HFFc6 (cell line): ENCODE measurements at regions not wholly inside any gene's neighbourhood (a gene's known extent, or its start where the extent isn't known, plus 50 kb on each side); places are given as distances from the start of the nearest gene placed in this dataset.

Source experiments
- DNase-seq: peaks from one replicate; pipeline ENCODE4 v3.0.0-alpha.2; 2018
- H3K27ac Mint-ChIP-seq: 2 replicates; pipeline ENCODE4 v1.8.0; 2020; ENCODE audit warnings: mild to moderate bottlenecking, mixed read lengths
- H3K27me3 Mint-ChIP-seq: 2 replicates; pipeline ENCODE4 v1.8.0; 2021; ENCODE audit warnings: mild to moderate bottlenecking, moderate library complexity, mixed read lengths; ENCODE audit not compliant: insufficient read depth
- H3K36me3 Mint-ChIP-seq: 2 replicates; pipeline ENCODE4 v1.8.0; 2021; ENCODE audit warnings: low read depth, mixed read lengths
- H3K4me1 Mint-ChIP-seq: 2 replicates; pipeline ENCODE4 v1.8.0; 2020; ENCODE audit warnings: low read depth, mixed read lengths
- H3K4me3 Mint-ChIP-seq: 2 replicates; pipeline ENCODE4 v1.8.0; 2020; ENCODE audit warnings: mild to moderate bottlenecking, moderate library complexity, mixed read lengths
- H3K9me3 Mint-ChIP-seq: 2 replicates; pipeline ENCODE4 v1.8.0; 2020; ENCODE audit warnings: mild to moderate bottlenecking, mixed read lengths
- TF ChIP-seq, protein P1 (sequence below): fragments of 200-600 bp; sonication (generic); IDR thresholded peaks from 2 replicates; pipeline ENCODE4 v1.5.0; 2021; ENCODE audit warnings: antibody characterized with exemption, mild to moderate bottlenecking

DNA sequence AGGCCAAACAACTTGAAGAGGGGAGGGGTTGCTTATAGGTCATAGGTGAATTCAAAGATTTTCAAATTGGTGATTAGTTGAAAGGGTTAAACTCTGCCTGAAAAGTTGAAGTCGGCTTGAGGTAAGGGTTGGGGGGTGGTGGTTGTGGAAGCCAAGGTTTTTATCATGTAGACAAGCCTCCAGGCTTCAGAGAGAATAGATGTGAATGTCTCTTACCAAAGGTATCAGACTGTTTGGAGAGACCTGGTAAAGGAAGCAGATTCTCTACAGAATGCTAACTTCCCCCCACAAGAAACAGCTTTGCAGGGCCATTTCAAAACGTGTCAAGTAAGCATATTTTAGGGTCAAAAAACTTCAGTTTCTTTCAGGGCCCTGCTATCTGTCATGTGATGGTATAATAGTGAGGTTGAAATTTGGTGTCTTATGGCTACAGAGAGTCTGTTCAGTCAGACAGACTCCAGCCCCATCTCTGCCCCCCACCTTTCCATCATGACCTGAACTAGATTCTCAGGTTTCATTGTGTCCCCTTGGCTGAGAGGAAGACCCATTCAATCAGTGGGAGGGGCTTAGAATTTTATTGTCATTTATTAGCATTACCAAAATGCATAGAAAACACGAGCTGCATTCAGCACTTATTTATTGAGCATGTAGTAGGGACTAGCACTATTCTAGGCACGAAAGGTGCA lies 136.5 kb downstream of the MAP3K7 start:
- Mint-ChIP-seq H3K9me3 (no peaks in the 10 kb centered on the region), H3K27me3 (no peaks in the 10 kb centered on the region), H3K27ac (no peak overlapping the region), H3K4me1 (no peaks in the 10 kb centered on the region; the same call in 1 of the 2 replicates), H3K4me3 (no peak overlapping the region), H3K36me3 (no peaks in the 10 kb centered on the region)
- TF ChIP-seq, protein P1, sequence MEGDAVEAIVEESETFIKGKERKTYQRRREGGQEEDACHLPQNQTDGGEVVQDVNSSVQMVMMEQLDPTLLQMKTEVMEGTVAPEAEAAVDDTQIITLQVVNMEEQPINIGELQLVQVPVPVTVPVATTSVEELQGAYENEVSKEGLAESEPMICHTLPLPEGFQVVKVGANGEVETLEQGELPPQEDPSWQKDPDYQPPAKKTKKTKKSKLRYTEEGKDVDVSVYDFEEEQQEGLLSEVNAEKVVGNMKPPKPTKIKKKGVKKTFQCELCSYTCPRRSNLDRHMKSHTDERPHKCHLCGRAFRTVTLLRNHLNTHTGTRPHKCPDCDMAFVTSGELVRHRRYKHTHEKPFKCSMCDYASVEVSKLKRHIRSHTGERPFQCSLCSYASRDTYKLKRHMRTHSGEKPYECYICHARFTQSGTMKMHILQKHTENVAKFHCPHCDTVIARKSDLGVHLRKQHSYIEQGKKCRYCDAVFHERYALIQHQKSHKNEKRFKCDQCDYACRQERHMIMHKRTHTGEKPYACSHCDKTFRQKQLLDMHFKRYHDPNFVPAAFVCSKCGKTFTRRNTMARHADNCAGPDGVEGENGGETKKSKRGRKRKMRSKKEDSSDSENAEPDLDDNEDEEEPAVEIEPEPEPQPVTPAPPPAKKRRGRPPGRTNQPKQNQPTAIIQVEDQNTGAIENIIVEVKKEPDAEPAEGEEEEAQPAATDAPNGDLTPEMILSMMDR = no peak
- no peak for DNase-seq

DNA sequence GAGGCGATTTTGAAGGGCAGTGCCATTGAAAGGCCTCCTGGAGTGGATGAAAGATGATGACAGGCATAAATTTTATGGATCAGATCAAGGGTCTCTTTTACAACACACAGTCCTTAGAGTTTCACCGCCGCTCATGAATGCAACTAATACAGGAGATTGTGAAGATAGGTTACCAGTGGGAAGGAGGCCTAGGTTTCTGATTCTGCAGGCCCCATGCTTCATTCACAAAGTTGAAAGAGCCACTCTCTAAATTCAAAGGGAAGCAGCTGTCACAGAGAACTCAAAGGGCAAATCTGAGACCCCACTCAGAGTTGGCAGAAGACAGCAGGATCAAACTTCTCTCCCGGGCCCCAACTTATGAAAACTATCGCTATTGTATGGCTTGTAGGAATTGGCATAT lies 137.6 kb downstream of the MAP3K7 start:
- TF ChIP-seq, protein P1 = no peak
- Mint-ChIP-seq H3K36me3 (no peaks in the 10 kb centered on the region), H3K27ac (no peak overlapping the region), H3K9me3 (no peaks in the 10 kb centered on the region), H3K4me1 (no peaks in the 10 kb centered on the region), H3K4me3 (no peak overlapping the region), H3K27me3 (peaks cover 4% of the 10 kb centered on the region)
- DNase-seq = no peak

- no peak overlapping the region for H3K27ac Mint-ChIP-seq
- no peak overlapping the region for H3K4me3 Mint-ChIP-seq
- no peaks in the 10 kb centered on the region for H3K4me1 Mint-ChIP-seq
- DNase-seq = no peak
- TF ChIP-seq, protein P1 = no peak
- H3K27me3 Mint-ChIP-seq = peaks cover 4% of the 10 kb centered on the region
- no peaks in the 10 kb centered on the region for H3K9me3 Mint-ChIP-seq
- no peaks in the 10 kb centered on the region for H3K36me3 Mint-ChIP-seq
Measured at GRCh38 chr6:90448836-90449235, 138.0 kb downstream of the MAP3K7 start.

DNA sequence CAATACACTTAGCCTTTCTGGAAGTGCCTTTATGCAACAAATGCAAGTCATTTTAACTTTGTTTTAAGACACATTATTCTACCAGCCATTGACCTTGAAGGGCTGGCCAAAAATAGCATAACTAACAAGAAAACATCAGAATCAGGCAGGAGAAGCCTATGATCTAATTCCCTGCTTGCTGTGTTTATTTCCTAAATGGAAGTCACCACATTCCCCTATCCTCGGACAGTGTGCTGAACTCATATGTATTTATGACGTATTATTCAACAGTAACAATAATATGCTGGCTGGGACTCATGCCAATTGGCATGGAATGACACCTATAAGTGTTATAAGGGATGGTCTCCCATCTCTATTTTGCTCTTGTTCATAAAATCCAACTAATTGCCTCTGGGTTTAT lies 140.7 kb downstream of the MAP3K7 start:
- H3K4me1 Mint-ChIP-seq = no peaks in the 10 kb centered on the region
- TF ChIP-seq, protein P1 = no peak
- no peak overlapping the region for H3K27ac Mint-ChIP-seq
- H3K36me3 Mint-ChIP-seq = no peaks in the 10 kb centered on the region
- H3K9me3 Mint-ChIP-seq = no peaks in the 10 kb centered on the region
- H3K4me3 Mint-ChIP-seq = no peak overlapping the region
- DNase-seq = no peak
- peaks cover 4% of the 10 kb centered on the region for H3K27me3 Mint-ChIP-seq

- no peak overlapping the region for H3K27ac Mint-ChIP-seq
- H3K27me3 Mint-ChIP-seq = peaks cover 4% of the 10 kb centered on the region
- DNase-seq = no peak
- TF ChIP-seq, protein P1 = no peak
- H3K9me3 Mint-ChIP-seq = no peaks in the 10 kb centered on the region
- no peaks in the 10 kb centered on the region for H3K4me1 Mint-ChIP-seq
- no peaks in the 10 kb centered on the region for H3K36me3 Mint-ChIP-seq
- H3K4me3 Mint-ChIP-seq = no peak overlapping the region
Measured at GRCh38 chr6:90445533-90446108, 141.3 kb downstream of the MAP3K7 start.
